ENCODE measurements at regions not wholly inside any gene's neighbourhood (a gene's known extent, or its start where the extent isn't known, plus 50 kb on each side); places are given as distances from the start of the nearest gene placed in this dataset.

DNA sequence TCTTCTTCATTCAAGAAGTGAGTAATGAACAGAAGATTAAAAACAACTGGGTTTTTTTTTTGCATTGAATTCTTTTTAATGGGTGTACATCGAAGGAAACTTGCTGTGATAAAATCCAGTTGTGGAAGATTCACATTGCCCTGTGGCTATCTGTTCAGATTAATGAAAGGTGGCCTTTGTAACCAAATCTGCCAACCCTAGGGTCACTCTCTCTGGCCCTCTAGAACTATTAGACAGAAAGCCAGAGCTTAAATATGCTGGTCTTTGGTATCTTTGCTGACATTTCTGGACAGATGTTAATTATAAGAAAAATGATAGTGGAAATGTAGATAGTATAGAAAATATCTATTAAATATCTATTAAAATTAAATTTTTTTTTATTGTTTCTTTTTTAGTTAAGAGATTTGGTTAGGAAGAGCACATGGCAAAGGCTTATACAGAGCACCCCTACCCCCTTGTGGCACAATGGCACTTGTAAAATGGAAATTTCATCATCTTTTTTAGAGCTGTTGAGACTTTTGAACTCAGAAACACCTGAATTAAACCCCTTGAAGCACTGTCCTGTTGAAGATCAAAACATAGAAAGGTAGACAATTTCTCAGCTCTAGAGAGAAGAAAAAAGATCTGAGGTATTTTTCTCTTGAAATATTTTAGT is 572.5 kb downstream of the PKHD1 start:
- DNase-seq (ENCODE audit: extremely low spot score): no peak
- ChIA-PET CTCF (no interaction called here), POLR2A (no interaction called here)
- TF ChIP-seq HDGF (IDR thresholded peaks at IDR 0.05; ENCODE audit: borderline replicate concordance): no peak
- no peak for TF ChIP-seq ELF4 (IDR thresholded peaks at IDR 0.05)
- TF ChIP-seq CTBP1 (IDR thresholded peaks at IDR 0.05; ENCODE audit: borderline replicate concordance): no peak
- no peak for TF ChIP-seq TARDBP (IDR thresholded peaks at IDR 0.05)
- no peak for TF ChIP-seq ZNF384 (IDR thresholded peaks at IDR 0.05)
- TF ChIP-seq FOXA1 (IDR thresholded peaks at IDR 0.05): no peak
- TF ChIP-seq L3MBTL2 (conservative IDR thresholded peaks at IDR 0.05): no peak
- TF ChIP-seq FOXK2 (IDR thresholded peaks at IDR 0.05): no peak
- TF ChIP-seq, protein P1, sequence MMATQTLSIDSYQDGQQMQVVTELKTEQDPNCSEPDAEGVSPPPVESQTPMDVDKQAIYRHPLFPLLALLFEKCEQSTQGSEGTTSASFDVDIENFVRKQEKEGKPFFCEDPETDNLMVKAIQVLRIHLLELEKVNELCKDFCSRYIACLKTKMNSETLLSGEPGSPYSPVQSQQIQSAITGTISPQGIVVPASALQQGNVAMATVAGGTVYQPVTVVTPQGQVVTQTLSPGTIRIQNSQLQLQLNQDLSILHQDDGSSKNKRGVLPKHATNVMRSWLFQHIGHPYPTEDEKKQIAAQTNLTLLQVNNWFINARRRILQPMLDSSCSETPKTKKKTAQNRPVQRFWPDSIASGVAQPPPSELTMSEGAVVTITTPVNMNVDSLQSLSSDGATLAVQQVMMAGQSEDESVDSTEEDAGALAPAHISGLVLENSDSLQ (IDR thresholded peaks at IDR 0.05): no peak
- no peak for TF ChIP-seq SUZ12 (IDR thresholded peaks at IDR 0.05)
- no peak for TF ChIP-seq SP1 (IDR thresholded peaks at IDR 0.05)
- TF ChIP-seq BHLHE40 (IDR thresholded peaks at IDR 0.05; ENCODE audit: borderline replicate concordance): no peak
- no peak for TF ChIP-seq FOXM1 (IDR thresholded peaks at IDR 0.05; ENCODE audit: borderline replicate concordance)
- TF ChIP-seq LEF1 (IDR thresholded peaks at IDR 0.05; ENCODE audit: borderline replicate concordance): no peak
- no peak for TF ChIP-seq NFRKB (IDR thresholded peaks at IDR 0.05)

DNA sequence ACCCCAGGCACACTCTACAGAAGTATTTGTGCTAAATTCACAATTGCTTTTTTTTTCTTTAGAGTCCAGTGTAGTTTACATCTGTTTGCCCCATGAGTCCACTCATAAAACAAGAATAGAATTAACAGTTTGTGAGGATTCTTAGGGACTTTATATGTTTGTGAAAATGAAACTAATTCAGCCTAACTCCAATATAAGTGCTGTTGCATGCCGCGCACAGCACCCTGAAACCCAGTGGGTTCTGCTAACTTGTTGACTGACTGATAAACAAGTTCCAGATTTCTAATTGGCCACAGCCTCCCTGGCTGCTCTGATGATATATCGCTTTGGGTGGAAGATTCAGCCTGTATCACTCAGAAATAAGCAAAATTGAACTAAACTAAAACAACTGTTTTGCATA is 561.4 kb downstream of the PKHD1 start:
- ChIA-PET CTCF (no interaction called here), POLR2A (no interaction called here)
- TF ChIP-seq SUZ12 (IDR thresholded peaks at IDR 0.05) (no peak), L3MBTL2 (conservative IDR thresholded peaks at IDR 0.05) (no peak), TARDBP (IDR thresholded peaks at IDR 0.05) (no peak), ELF4 (IDR thresholded peaks at IDR 0.05) (no peak), FOXK2 (IDR thresholded peaks at IDR 0.05) (no peak), FOXA1 (IDR thresholded peaks at IDR 0.05) (no peak), BHLHE40 (IDR thresholded peaks at IDR 0.05; ENCODE audit: borderline replicate concordance) (no peak), NFRKB (IDR thresholded peaks at IDR 0.05) (no peak), HDGF (IDR thresholded peaks at IDR 0.05; ENCODE audit: borderline replicate concordance) (no peak), ZNF384 (IDR thresholded peaks at IDR 0.05) (no peak), FOXM1 (IDR thresholded peaks at IDR 0.05; ENCODE audit: borderline replicate concordance) (no peak), SP1 (IDR thresholded peaks at IDR 0.05) (no peak), LEF1 (IDR thresholded peaks at IDR 0.05; ENCODE audit: borderline replicate concordance) (no peak)
- TF ChIP-seq, protein P1 (IDR thresholded peaks at IDR 0.05): no peak
- no peak for DNase-seq (ENCODE audit: extremely low spot score)

DNA sequence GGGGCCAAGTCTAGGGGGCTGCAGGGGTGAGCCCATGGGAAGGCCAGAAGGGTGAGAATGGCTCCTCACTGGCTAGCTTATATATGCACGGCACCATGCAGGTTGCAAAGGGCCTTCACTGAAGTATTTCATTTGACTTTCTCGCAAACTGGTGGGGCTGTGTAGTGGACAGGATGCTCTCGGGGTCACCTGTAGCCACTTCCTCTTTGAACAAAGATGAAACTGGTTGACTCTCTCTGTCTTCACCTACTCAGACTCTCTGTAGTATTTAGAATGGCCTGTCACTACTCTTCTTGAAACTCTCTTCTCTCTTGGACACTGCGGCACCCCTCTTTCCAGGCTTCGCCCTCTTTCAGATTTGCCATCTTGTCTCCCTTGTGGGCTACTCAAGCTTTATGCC is 560.5 kb downstream of the PKHD1 start:
- TF ChIP-seq, protein P1 (IDR thresholded peaks at IDR 0.05): no peak
- no peak for TF ChIP-seq L3MBTL2 (conservative IDR thresholded peaks at IDR 0.05)
- no peak for TF ChIP-seq ARNT (IDR thresholded peaks at IDR 0.05)
- TF ChIP-seq TARDBP (IDR thresholded peaks at IDR 0.05): no peak
- no peak for TF ChIP-seq CTBP1 (IDR thresholded peaks at IDR 0.05; ENCODE audit: borderline replicate concordance)
- ChIA-PET POLR2A (no interaction called here), CTCF (no interaction called here)
- no peak for DNase-seq (ENCODE audit: extremely low spot score)

DNA sequence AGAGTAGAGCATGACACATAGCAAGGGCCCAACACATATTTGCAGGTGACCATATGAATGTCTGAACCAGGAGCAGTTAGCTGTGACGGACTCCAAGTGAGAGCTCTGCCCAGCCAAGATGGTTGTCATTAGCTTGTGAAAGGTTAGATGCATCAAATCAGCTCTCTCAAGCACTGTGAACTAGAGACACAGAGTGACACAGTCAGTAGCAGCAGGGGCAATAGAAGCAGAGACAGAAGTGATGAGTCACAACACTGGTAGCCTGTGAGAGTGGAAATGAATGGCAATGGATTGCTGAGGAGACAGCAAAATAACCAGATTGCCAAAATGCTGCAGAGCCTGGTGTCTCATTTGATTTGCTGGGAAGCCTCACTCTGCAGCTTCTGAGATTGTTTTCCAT is 558.9 kb downstream of the PKHD1 start:
- TF ChIP-seq ELF4 (IDR thresholded peaks at IDR 0.05): no peak
- no peak for TF ChIP-seq ARNT (IDR thresholded peaks at IDR 0.05)
- no peak for TF ChIP-seq L3MBTL2 (conservative IDR thresholded peaks at IDR 0.05)
- TF ChIP-seq FOXK2 (IDR thresholded peaks at IDR 0.05): no peak
- no peak for TF ChIP-seq BHLHE40 (IDR thresholded peaks at IDR 0.05; ENCODE audit: borderline replicate concordance)
- no peak for TF ChIP-seq SP1 (IDR thresholded peaks at IDR 0.05)
- TF ChIP-seq NFRKB (IDR thresholded peaks at IDR 0.05): no peak
- TF ChIP-seq CTBP1 (IDR thresholded peaks at IDR 0.05; ENCODE audit: borderline replicate concordance): no peak
- no peak for TF ChIP-seq ZNF384 (IDR thresholded peaks at IDR 0.05)
- no peak for TF ChIP-seq FOXA1 (IDR thresholded peaks at IDR 0.05)
- TF ChIP-seq LEF1 (IDR thresholded peaks at IDR 0.05; ENCODE audit: borderline replicate concordance): no peak
- no peak for TF ChIP-seq FOXM1 (IDR thresholded peaks at IDR 0.05; ENCODE audit: borderline replicate concordance)
- no peak for TF ChIP-seq TARDBP (IDR thresholded peaks at IDR 0.05)
- TF ChIP-seq HDGF (IDR thresholded peaks at IDR 0.05; ENCODE audit: borderline replicate concordance): no peak
- TF ChIP-seq SUZ12 (IDR thresholded peaks at IDR 0.05): no peak
- TF ChIP-seq, protein P1 (IDR thresholded peaks at IDR 0.05): no peak
- ChIA-PET CTCF (no interaction called here), POLR2A (no interaction called here)
- DNase-seq (ENCODE audit: extremely low spot score): no peak

DNA sequence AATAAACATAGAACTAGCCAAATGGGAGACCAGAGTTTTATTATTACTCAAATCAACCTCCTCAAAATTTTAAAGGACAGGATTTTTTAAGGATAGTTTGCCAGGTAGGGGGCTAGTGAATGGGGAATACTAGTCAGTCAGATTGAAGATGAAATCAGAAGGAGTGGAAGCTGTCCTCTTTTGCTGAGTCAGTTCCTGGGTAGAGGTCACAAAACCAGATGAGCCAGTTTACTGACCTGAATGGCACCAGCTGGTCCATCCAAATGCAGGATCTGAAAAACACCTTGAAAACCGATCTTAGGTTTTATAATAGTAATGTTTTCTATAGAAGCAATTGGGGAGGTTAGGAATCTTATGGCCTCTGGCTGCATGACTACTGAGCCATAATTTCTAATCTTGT is 558.2 kb downstream of the PKHD1 start:
- TF ChIP-seq, protein P1 (IDR thresholded peaks at IDR 0.05): no peak
- TF ChIP-seq HDGF (IDR thresholded peaks at IDR 0.05; ENCODE audit: borderline replicate concordance): no peak
- TF ChIP-seq FOXA1 (IDR thresholded peaks at IDR 0.05): no peak
- TF ChIP-seq NFRKB (IDR thresholded peaks at IDR 0.05): no peak
- no peak for TF ChIP-seq SUZ12 (IDR thresholded peaks at IDR 0.05)
- TF ChIP-seq ELF4 (IDR thresholded peaks at IDR 0.05): no peak
- TF ChIP-seq FOXK2 (IDR thresholded peaks at IDR 0.05): no peak
- no peak for TF ChIP-seq CTBP1 (IDR thresholded peaks at IDR 0.05; ENCODE audit: borderline replicate concordance)
- no peak for TF ChIP-seq TARDBP (IDR thresholded peaks at IDR 0.05)
- no peak for TF ChIP-seq SP1 (IDR thresholded peaks at IDR 0.05)
- no peak for TF ChIP-seq ZNF384 (IDR thresholded peaks at IDR 0.05)
- no peak for TF ChIP-seq FOXM1 (IDR thresholded peaks at IDR 0.05; ENCODE audit: borderline replicate concordance)
- no peak for TF ChIP-seq ARNT (IDR thresholded peaks at IDR 0.05)
- TF ChIP-seq BHLHE40 (IDR thresholded peaks at IDR 0.05; ENCODE audit: borderline replicate concordance): no peak
- ChIA-PET POLR2A (no interaction called here), CTCF (no interaction called here)
- DNase-seq (ENCODE audit: extremely low spot score): no peak
